Mucosa of descending colon (tissue), 3 donors: ENCODE measurements at regions not wholly inside any gene's neighbourhood (a gene's known extent, or its start where the extent isn't known, plus 50 kb on each side); places are given as distances from the start of the nearest gene placed in this dataset.
A peak's percentile ranks its signal among the peaks of the same experiment; 100 is the strongest.
"Not testable (repeated sequence)": the region's sequence is repeated elsewhere in the genome, so short reads cannot be mapped to it uniquely, and the experiment has no call there.

Experiments used
- ATAC-seq: fragments of 200-7000 bp; cut with Tn5 transposase; one replicate; pipeline ENCODE4 v1.9.1; 2020; ENCODE audit warnings: mild to moderate bottlenecking, moderate library complexity
- DNase-seq, 3 donors: peaks; one replicate each; pipeline ENCODE4 v3.0.0-alpha.2; 2020
- H3K36me3 ChIP-seq: fragments of 200-600 bp; one replicate; pipeline ENCODE4 v1.8.0; 2021; ENCODE audit warnings: low read depth, mild to moderate bottlenecking
- H3K4me1 ChIP-seq: fragments of 200-600 bp; one replicate; pipeline ENCODE4 v1.8.0; 2021; ENCODE audit warnings: low read depth, mild to moderate bottlenecking
- H3K4me3 ChIP-seq: fragments of 200-600 bp; one replicate; pipeline ENCODE4 v1.8.0; 2021; ENCODE audit warnings: mild to moderate bottlenecking
- H3K9me3 ChIP-seq: fragments of 200-600 bp; one replicate; pipeline ENCODE4 v1.8.0; 2021; ENCODE audit warnings: mild to moderate bottlenecking
- CTCF ChIP-seq: fragments of 200-600 bp; IDR thresholded peaks from one replicate; pipeline ENCODE4 v1.8.0; 2022; ENCODE audit warnings: antibody characterized with exemption, mild to moderate bottlenecking
- intact Hi-C, 2 donors: fragments of 100-400 bp; cut with DNase I in 1 of 2; cut with micrococcal nuclease in 1 of 2; formaldehyde crosslinking; loops; one replicate each; pipeline versions ENCODE4 v1.11.0 to v1.11.1; 2022; cut with DNase I, micrococcal nuclease
- donor health status: DM: no; HTN: no; CAD: no; lungs with moderate emphysema.
- donor health status: DM: no; HTN: no; CAD: no.
- donor health status: DM: no; HTN: yes; CAD: no.

GRCh38 chr11:13595166-13595565 lies 73.3 kb upstream of the FAR1 start:
- intact Hi-C loops = no loop called here
- H3K4me3 ChIP-seq = no peak overlapping the region
- no peak for DNase-seq
- no peaks in the 10 kb centered on the region for H3K4me1 ChIP-seq
- no peak for ATAC-seq
- H3K9me3 ChIP-seq = no peaks in the 10 kb centered on the region
- no peak for TF ChIP-seq CTCF
- H3K36me3 ChIP-seq = no peaks in the 10 kb centered on the region

DNA sequence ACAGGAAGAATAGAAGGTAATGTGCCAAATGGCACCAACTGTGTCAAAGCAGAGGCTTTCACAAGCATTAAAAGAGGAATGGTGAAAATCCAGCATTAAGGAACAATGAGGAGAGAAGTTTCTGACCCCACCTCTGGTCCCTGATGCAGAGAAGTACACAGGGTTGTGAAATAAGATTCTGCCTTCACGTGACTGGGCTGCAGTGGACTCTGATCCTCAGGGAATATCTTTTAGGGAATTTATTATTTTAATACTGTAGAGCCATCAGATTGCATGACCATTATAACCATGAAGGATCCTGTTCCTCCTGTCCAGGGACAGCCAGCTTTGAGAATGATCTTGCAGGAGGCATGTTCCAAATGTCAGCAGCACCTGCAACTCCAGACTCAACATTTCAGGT lies 74.4 kb upstream of the FAR1 start:
- Histone ChIP-seq H3K9me3 (no peaks in the 10 kb centered on the region), H3K4me3 (no peak overlapping the region), H3K4me1 (no peaks in the 10 kb centered on the region), H3K36me3 (no peaks in the 10 kb centered on the region)
- DNase-seq (peak in 1 of 3 donors; percentile 18), ATAC-seq (peak; percentile 72)
- no peak for TF ChIP-seq CTCF
- intact Hi-C loops = no loop called here

DNA sequence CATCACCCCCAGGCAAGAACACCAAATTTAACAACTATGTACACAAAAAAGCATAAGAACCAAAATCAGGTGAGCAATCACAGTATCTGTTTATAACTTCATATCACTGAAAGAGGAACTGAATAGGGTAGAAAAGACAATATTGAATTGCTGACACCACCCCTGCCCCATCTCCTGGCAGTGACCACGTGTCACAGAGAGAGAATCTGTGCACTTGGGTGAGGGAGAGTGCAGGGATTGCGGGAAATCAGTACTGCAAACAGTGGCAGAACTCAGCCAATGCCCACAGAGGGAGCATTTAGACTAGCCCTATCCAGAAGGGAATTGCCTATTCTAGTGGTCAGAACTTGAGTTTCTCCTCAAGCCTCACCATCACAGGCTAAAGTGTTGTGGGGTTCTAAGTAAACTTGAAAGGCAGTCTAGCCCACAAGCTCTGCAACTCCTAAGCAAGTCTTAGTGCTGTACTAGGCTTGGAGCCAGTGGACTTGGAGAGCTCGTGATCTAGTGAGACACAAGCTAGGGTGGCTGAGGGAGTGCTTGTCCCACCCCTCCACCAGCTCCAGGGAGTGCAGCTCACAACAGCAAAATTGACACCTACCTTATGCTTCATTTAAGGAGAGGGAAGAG lies 82.8 kb upstream of the PTH start:
- TF ChIP-seq CTCF = no peak
- Histone ChIP-seq H3K36me3 (no peaks in the 10 kb centered on the region), H3K4me1 (no peaks in the 10 kb centered on the region), H3K9me3 (no peaks in the 10 kb centered on the region), H3K4me3 (no peak overlapping the region)
- intact Hi-C loops = no loop called here
- DNase-seq (no peak), ATAC-seq (no peak)

DNA sequence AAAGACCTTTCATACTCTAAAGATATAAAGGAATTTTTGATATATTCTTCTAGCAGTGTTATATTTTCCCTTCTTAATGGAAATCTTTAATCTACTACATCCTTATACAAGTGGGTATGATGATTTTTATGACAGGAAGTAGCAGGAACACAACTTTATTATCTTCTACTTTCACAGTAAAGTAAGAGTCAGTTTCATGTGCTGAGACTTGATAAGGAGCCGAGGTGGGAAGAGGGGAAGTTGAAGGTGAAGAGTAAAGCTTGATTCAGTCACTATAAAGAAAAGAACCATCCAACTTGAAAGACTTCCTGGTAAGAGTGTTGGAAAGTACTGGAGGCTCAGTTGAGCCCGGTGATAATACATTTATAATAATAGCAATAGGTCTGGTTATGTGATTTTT lies 82.1 kb upstream of the PTH start:
- intact Hi-C loops = no loop called here
- no peaks in the 10 kb centered on the region for H3K9me3 ChIP-seq
- no peak for TF ChIP-seq CTCF
- no peaks in the 10 kb centered on the region for H3K36me3 ChIP-seq
- DNase-seq = no peak
- ATAC-seq = peak; percentile 74
- no peaks in the 10 kb centered on the region for H3K4me1 ChIP-seq
- no peak overlapping the region for H3K4me3 ChIP-seq

GRCh38 chr11:13576995-13577394 lies 81.2 kb upstream of the PTH start:
- Histone ChIP-seq H3K4me1 (no peaks in the 10 kb centered on the region), H3K9me3 (no peaks in the 10 kb centered on the region), H3K36me3 (no peaks in the 10 kb centered on the region), H3K4me3 (no peak overlapping the region)
- no peak for DNase-seq
- TF ChIP-seq CTCF = no peak
- ATAC-seq = no peak
- intact Hi-C loops = no loop called here

- H3K9me3 ChIP-seq, ATAC-seq, H3K4me1 ChIP-seq, DNase-seq, H3K4me3 ChIP-seq, H3K36me3 ChIP-seq, intact Hi-C loops: not testable (repeated sequence)
These were observed 79.6 kb upstream of the PTH start for GRCh38 chr11:13575385-13575784.
